ENCODE measurements at regions not wholly inside any gene's neighbourhood (a gene's known extent, or its start where the extent isn't known, plus 50 kb on each side); places are given as distances from the start of the nearest gene placed in this dataset.

- no peak for TF ChIP-seq CTCF (IDR thresholded peaks at IDR 0.05)
- no peaks in the 10 kb centered on the region for H3K36me3 ChIP-seq
- intact Hi-C loops (cut with DNase I), result no loop called here
- no peak overlapping the region for H3K4me3 ChIP-seq
- H3K27me3 ChIP-seq, result no peaks in the 10 kb centered on the region
- no peak overlapping the region for H3K9ac ChIP-seq (ENCODE audit: low read depth in 2 of 2, low read length in 2 of 2)
- no peaks in the 10 kb centered on the region for H3K4me1 ChIP-seq
- DNase-seq, result no peak
- no peak overlapping the region for H3K27ac ChIP-seq
- no peaks in the 10 kb centered on the region for H3K9me3 ChIP-seq
Measured at GRCh38 chr2:224325941-224326340, 76.0 kb downstream of the FAM124B start.

- no peak overlapping the region for H3K9ac ChIP-seq (ENCODE audit: low read depth in 2 of 2, low read length in 2 of 2)
- H3K4me3 ChIP-seq, result no peak overlapping the region
- H3K27ac ChIP-seq, result no peak overlapping the region
- H3K4me1 ChIP-seq, result no peaks in the 10 kb centered on the region
- H3K36me3 ChIP-seq, result no peaks in the 10 kb centered on the region
- no peaks in the 10 kb centered on the region for H3K9me3 ChIP-seq
- no peak for DNase-seq
- intact Hi-C loops (cut with DNase I), result no loop called here
- no peak for TF ChIP-seq CTCF (IDR thresholded peaks at IDR 0.05)
- no peaks in the 10 kb centered on the region for H3K27me3 ChIP-seq
Measured at GRCh38 chr2:224324604-224325003, 77.3 kb downstream of the FAM124B start.

- Histone ChIP-seq H3K4me3 (no peak overlapping the region), H3K36me3 (no peaks in the 10 kb centered on the region), H3K4me1 (no peaks in the 10 kb centered on the region), H3K27me3 (no peaks in the 10 kb centered on the region), H3K9me3 (no peaks in the 10 kb centered on the region), H3K27ac (no peak overlapping the region), H3K9ac (ENCODE audit: low read depth in 2 of 2, low read length in 2 of 2) (no peak overlapping the region)
- DNase-seq, result no peak
- no peak for TF ChIP-seq CTCF (IDR thresholded peaks at IDR 0.05)
- intact Hi-C loops (cut with DNase I), result no loop called here
Measured at GRCh38 chr2:224320660-224321059, 81.2 kb downstream of the FAM124B start.

GRCh38 chr2:224319750-224320149, 82.2 kb downstream of the FAM124B start:
- H3K4me1 ChIP-seq, result no peaks in the 10 kb centered on the region
- no peak overlapping the region for H3K4me3 ChIP-seq
- no peaks in the 10 kb centered on the region for H3K9me3 ChIP-seq
- no peaks in the 10 kb centered on the region for H3K27me3 ChIP-seq
- H3K27ac ChIP-seq, result no peak overlapping the region
- H3K36me3 ChIP-seq, result no peaks in the 10 kb centered on the region
- no peak for DNase-seq
- no peak for TF ChIP-seq CTCF (IDR thresholded peaks at IDR 0.05)
- no peak overlapping the region for H3K9ac ChIP-seq (ENCODE audit: low read depth in 2 of 2, low read length in 2 of 2)
- intact Hi-C loops (cut with DNase I), result no loop called here

GRCh38 chr2:224312741-224313140, 89.2 kb downstream of the FAM124B start:
- no peak overlapping the region for H3K9ac ChIP-seq (ENCODE audit: low read depth in 2 of 2, low read length in 2 of 2)
- TF ChIP-seq CTCF (IDR thresholded peaks at IDR 0.05), result no peak
- no peaks in the 10 kb centered on the region for H3K36me3 ChIP-seq
- no peak overlapping the region for H3K4me3 ChIP-seq
- H3K9me3 ChIP-seq, result no peaks in the 10 kb centered on the region
- no peaks in the 10 kb centered on the region for H3K4me1 ChIP-seq
- H3K27me3 ChIP-seq, result no peaks in the 10 kb centered on the region
- DNase-seq, result no peak
- intact Hi-C loops (cut with DNase I), result no loop called here
- no peak overlapping the region for H3K27ac ChIP-seq
